NCI-H1417 (cell line): ENCODE measurements at regions not wholly inside any gene's neighbourhood (a gene's known extent, or its start where the extent isn't known, plus 50 kb on each side); places are given as distances from the start of the nearest gene placed in this dataset.

Source experiments
- DNase-seq, 3 experiments: peaks; one replicate each; lab custom pipeline; 2025; lab: John Stamatoyannopoulos, UW

DNA sequence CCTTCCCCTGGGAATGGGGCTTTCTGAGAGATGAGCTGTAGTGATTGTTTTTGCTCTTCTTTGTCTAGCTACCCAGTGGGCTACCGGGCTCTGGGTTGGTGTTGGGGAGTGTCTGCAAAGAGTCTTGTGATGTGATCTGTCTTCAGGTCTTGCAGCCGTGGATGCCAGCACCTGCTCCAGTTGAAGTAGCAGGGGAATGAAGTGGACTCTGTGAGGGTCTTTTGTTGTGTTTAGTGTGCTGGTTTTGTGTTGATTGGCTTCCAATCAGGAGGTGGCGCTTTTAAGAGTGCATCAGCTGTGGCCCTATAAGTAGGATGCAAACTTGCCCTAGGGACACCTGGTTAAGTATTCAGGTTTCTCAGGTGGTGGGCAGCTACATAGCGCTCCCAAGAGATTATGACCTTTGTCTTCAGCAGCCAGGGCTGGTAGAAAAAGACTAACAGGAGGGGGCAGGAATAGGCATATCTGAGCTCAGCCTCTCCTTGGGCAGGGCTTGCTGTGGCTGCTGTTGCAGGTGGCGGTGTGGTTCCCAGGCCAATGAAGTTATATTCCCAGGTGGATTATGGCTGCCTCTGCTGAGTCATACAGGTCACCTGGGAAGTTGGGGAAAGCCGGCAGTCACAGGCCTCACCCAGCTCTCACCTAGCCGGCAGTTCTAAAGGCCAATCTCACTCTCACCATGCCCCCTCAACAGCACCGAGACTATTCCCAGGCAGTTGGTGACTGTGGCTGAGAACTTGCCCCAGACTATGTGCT is 315.7 kb upstream of the C11orf87 start:
- peak in 1 of 3 experiments; percentile 10 for DNase-seq

DNA sequence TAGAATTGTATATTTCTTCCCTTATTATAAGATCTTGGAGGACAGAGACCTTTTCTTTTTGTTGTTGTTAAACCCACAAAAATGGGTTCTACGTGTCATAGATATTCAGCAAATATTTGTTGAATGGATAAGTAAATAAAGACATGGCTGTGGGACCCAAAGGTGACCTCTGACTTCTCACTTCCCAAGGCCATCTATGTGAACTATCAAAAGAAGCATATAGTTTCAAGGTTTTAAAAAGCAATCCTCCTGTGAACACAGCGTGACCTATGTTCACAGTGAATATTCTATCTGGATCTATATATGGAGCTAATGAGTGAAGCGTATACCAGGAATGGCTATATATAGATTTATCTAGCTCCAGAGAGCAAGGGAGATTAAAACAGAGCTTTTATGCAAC is 312.8 kb upstream of the C11orf87 start:
- DNase-seq: no peak

DNA sequence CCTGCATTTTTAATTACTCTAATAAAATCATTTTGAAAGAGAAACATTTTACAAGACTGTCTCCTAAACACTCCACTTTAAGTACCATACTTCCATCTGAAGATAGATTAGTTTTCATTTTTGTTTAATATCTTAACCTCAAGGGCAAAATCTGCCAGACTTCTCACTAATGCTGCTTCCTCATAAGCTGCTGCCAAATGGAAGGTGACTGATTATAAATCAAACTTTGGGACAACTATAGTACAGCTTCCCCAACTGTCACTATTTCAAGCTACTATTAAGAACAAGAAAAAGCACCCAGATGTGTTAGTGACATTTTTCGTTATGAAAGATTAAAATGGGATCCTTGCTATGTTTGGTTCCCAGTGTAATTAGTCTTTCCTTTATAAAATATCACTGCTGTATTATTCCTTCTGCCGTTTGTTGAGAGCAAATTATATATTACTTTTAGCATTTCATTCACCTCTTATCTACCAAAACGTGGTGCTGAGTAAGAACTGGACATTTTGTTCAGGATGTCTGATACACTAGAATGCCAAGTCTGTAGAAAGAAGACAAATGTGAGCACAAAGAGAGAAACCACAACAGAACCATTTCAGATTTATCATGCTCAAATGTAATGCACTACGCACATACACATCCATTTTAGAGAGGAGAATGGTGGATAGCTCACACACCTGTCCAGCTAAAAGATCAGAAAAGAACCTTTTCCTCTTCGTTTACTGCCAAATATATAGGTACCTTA is 312.2 kb upstream of the C11orf87 start:
- no peak for DNase-seq

DNA sequence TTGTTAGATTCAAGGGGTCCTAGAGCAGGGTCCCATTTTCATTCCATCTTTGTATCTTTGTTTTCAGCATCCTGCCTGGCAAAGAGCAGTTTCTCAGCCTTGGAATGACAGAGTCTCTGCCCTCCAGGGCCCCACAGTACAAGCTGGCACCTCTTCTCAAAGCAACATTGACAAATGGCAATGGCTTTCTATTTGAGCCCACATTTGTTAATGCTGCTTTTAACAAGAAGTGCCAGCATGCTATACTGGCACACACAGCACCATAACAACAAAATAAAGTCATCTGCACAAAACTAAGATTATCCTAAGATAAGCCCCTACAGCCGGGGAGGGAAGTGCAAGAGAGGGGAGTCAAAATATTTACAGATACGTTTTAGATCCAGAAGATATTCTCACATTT is 309.7 kb upstream of the C11orf87 start:
- DNase-seq: no peak

DNA sequence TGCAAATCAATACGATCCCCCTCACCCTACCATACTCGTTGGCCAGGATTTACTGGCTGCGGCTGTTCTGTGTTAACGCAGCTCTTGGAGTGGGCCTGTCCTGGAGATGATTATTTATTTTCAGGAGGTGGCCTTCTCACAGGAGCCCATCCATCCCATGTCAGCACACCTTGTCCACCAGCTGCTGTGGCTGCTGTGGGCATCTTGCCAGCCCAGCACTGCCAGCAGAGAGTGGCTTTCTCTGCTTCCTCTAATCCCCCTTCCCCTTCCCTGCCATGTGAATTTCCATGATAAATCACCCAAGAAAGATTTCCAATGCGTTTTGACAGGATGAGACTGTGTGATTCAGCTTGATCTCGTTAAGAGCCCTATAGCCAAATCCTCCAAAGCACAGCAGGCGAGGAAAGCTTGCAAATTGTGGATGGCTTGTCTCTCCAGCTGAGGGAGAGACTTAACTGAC is 309.1 kb upstream of the C11orf87 start:
- DNase-seq: peak; percentile 27 to 74 (median 69)

DNA sequence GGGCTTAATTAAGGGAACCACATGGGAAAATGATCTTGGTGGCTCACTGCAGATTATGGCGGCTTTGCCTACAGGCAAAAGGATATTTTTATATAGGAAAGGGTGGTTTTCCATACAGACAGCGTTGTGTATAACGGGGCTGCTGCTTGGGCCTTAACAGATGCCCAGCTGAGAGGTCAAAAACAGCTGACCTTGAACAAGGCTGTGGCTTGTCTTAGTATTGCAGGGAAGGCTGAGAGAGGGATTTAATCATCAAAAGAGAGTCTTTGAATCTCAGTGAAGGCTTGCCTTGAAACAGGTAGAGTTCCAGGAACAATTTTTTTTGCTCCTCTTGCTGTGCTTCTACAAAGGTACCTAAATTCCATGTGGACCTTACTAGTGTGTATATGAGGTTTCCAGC is 301.6 kb upstream of the C11orf87 start:
- DNase-seq: no peak

DNA sequence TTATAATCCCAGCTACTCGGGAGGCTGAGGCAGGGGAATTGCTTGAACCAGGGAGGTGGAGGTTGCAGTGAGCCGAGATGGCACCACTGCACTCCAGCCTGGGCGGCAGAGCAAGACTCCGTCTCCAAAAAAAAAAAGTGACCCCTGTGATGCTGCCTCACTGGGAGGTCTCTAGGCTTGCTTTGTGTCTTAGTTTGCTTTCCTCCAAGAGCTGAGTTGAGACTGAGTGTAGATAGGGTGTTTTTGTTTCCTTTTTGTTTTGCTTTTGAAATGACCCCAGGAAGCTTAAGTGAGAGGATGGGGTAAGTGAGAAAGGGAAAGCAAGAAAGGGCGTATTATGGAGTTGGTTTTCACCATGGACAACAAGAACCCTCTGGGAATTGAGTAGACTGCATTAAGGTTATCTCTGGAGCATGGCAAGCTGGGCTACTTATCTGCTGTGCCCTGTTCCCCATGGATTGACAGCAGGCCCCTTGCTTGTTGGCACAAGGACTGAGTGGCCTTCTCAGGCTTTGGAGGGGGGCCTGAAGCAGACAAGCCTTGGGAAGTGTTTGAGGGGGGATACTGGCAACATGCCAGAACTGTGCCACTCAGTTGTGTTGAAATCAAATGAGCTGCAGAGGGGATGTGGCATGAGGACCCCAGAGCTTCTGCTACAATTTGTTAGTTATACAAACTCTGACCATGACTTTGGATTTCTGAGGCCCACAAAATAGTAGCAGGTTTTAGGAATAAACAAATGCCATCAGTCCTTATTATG is 300.6 kb upstream of the C11orf87 start:
- peak in 1 of 3 experiments; percentile 8 for DNase-seq

DNA sequence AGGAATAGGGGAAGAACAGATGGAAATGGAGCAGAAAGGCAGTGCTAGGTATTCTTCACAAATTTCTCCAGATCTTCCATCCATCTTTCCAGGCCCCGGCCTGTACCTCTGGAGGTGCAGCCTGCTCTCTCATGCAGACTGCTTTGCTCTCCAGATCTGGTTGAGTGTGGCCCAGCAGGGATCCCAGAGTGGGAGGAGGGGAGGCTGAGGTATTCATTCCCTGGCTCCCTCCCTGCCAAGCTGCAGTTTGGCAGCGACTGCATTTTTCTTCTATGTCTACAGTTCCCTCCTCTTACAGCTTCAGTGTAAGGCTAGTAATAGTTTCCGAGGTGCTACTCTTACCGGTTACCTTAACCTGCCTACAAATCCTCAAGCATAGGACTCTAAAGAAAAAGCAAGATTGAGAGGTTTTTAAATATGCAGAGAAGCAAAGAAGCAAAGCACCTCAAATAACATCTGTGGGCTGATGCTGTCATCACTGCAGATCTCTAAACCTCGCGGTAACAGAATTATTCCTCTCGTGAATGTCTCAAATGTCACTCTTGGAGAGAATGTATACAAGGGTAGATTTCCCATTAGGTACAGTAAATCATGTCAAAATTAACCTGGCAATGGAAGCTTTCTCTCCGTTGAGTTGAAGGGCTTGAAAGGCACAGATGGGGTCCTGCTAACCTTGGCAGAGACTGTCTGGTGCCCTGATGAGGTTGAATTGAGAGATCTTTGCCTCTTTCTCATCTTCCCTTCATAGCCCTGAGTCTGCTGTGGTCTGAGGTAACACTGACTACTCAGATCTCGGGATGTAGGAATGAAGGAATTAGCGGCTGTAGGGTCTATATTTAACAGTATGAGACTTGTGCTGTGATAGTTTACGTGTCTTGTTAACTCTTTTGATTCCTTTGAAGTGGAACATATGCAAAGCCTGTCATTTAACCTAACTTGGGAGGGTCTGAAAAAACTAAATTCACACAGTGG is 297.9 kb upstream of the C11orf87 start:
- DNase-seq: peak in 2 of 3 experiments; percentile 30 to 78

DNA sequence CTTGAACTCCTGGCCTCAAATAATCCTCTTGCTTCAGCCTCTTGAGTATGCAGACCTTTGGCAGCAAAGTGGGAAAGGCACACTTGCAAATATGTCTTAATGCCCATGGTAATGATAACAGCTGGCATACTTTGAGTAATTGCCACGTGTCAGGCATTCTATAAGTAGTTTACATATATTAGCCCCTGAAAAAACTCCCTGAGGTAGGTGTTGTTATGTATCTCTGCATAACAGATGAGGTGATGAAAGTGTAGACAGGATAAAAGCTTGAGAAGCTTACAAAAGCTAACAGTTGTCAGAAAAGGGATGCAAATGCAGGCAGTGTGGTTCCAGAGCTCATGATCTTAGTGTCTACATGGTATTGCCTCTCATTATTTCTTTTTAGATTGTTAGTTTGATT is 291.1 kb upstream of the C11orf87 start:
- DNase-seq: peak in 1 of 3 experiments; percentile 11

DNA sequence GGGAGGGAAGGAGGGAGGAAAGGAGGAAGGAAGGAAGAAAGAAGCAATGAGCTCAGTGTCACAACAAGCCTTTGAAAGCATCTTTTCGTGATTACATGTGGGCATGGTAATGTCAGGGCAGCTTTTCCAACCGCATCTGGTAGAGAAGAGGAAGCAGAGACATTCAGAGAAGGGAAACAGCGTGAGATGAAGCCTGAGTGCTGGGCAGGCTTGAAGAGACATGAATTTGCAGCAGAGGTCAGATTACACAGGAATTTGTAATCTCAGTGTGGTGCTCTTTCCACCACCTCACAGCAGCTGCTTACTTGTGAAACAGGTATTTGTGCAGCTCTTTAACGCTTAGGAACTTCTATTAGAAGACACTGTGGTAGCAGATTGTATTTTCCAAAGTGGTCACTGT is 289.5 kb upstream of the C11orf87 start:
- DNase-seq: peak in 1 of 3 experiments; percentile 51

DNA sequence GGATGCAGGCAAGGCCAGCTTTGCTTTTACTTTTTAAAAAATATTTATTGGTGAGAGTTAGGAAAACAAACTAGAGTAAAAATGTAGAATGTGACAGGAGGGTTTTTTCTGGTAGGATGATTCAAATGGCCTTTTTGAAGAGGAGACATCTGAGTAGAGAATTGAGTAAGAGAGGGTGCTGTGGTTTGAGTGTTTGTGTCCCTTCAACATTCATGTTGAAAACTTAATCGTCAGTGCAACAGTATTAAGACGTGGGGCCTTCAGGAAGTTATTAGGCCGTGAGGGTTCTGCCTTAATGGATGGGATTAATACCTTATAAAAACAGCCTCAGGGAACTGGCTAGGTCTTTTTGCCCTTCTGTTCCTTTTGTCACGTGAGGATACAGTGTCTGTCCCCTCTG is 288.8 kb upstream of the C11orf87 start:
- DNase-seq: peak in 1 of 3 experiments; percentile 29

DNA sequence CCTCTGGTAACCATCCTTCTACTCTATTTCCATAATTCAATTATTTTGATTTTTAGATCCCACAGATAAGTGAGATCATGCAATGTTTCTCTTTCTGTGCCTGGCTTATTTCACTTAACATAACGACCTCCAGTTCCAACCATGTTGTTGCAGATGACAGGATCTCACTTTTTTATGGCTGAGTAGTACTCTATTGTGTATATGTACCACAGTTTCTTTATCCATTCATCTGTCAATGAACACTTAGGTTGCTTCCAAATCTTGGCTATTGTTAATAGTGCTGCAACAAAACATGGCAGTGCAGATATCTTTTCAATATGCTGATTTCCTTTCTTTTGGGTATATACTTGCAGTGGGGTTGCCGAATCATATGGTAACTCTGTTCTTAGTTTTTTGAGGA is 286.4 kb upstream of the C11orf87 start:
- DNase-seq: no peak

DNA sequence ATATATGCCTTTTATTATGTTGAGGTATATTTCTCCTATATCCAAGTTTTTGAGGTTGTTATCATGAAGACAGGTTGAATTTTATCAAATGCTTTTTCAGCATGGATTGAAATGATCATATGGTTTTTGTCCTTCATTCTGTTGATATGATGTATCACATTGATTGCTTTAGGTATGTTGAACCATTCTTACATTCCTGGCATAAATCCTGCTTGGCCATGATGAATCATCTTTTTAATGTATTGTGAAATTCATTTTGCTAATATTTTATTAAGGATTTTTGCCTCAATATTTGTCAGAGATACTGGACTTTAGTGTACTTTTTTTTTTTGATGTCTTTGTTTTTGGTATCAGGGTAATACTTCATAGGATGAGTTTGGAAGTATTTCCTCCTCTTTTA is 283.8 kb upstream of the C11orf87 start:
- DNase-seq: no peak

DNA sequence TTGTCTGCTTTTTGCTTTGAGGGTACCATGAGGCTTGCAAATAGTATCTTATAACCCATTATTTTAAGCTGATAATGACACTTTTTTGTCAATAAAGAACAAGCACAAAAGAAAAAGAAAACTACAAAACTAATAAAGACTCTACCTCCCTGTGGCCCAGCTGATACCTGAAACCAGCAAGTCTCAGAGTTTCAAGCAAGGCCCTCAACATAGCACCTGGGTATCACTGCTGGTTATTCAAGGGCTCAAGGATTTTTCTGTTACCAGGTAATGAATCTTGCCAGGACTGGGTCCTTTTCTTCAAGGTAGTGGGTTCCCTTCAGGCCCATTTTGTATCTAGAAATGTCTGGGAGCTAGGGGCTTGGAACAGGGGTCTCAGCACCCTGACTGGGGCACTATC is 281.6 kb upstream of the C11orf87 start:
- no peak for DNase-seq

DNA sequence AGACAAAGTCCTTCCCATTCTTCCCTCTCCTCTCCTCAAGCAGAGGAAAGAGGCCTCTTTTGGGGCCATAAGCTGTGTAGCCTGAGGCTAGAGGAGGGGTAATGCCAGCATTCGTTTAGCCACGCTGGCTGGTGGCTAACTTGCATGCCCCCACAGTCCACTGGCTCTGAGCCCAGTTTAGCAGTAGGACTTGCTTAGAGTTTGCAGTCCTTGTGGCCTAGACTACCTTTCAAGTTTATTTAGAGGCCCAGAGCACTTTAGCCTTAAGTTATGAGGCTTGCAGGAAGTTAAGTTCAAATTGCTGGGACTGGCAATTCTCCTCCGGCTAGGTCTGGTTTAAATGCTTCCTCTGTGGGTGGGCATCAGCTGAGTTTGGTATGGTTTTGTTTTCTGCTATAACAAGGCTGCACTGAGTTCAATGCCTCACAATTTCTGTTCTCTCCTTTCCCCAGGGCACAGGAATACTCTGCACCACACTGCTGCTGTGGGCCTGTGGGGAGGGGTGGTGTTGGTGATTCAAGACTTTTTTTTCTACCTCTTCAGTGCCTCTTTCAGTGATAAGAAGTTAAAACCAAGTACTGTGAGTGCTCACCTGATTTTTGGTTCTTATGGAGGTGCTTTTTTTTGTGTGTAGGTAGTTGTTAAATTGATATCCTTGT is 281.0 kb upstream of the C11orf87 start:
- no peak for DNase-seq

DNA sequence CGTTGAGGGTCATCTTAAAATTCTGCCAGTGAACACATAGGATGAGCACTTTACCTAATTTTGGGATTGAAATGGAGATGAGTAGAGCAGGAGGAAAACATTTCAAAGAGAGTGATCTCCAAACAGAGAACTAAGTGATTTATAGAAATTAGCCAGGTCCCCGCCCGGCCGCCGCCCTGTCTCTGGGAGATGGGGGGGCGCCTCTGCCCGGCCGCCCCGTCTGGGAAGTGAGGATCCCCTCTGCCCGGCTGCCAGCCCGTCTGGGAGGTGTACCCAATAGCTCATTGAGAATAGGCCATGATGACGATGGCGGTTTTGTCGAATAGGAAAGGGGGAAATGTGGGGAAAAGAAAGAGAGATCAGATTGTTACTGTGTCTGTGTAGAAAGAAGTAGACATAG is 276.7 kb upstream of the C11orf87 start:
- no peak for DNase-seq

DNA sequence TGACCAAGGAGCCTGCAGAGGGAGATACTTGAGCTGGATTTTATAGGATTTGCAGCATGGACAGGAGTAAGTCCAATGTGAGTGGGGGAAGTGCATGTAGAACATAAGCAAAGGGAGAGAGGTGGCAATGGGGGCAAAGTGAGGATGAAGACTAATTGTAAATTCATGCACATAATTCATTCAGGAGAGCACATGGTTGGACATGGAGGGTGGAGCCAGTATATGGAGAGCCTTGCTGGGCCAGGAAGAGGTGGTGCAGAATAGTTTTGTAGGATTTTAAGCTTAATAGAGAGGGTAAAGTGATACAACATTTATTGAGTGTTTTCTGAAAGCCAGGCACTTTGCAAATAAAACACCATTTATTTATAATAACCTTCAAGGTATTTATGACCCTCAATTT is 274.3 kb upstream of the C11orf87 start:
- DNase-seq: no peak

DNA sequence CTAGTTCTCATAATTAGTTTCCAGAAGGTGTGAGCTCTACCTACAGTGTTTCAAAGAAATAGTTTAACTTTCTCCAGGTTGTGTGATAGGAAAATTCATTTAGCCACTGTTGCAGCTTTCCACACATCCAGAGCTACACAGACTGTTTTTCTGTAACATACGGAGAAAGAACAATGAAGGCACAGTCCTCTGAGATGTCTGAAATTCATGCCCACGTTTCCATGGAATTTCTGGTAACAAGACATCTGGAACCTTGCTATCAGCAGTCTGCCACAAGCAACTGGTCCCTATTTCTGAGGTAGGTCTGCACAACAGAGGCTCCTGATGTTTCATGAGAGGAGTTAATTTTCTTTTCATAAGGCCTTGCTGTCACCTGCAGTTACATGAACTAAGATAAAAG is 273.3 kb upstream of the C11orf87 start:
- DNase-seq: no peak

DNA sequence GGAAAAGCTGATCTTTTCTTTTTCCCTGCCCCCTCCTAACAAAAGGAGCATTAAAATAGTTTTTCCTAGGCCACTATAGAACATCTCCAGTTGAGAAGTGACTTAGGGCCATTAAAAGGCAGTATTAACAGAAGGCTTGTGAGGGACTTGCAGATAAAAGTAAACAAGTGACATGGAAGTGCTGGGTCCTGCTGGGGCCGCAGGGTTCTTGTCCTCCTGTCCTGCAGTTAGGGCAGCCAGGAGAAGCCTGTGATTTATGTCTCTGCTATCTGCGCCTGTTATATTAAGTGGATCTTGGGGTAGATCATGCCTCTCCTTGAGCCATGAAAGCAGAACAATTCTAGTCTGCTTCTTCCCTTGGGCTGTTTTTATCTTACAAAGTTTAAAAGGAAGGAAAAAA is 271.4 kb upstream of the C11orf87 start:
- DNase-seq: peak in 2 of 3 experiments; percentile 28 to 48

DNA sequence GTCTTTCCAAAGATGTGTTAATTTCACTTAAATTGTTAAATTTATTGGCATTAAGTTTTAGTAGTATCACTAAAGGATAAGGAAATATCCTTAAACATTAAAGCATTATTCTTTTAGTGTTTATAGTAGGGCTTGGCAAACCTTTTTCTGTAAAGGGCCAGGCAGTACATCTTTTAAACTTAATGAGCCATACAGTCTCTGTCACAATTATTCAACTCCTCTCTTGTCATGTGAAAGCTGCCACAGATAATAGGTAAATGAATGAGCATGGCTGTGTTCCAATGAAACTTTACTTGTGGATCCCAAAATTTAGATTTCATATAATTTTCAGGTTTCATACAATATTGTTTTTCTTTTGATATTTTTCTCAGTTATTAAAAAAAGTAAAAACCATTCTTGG is 268.2 kb upstream of the C11orf87 start:
- DNase-seq: peak in 1 of 3 experiments; percentile 71

DNA sequence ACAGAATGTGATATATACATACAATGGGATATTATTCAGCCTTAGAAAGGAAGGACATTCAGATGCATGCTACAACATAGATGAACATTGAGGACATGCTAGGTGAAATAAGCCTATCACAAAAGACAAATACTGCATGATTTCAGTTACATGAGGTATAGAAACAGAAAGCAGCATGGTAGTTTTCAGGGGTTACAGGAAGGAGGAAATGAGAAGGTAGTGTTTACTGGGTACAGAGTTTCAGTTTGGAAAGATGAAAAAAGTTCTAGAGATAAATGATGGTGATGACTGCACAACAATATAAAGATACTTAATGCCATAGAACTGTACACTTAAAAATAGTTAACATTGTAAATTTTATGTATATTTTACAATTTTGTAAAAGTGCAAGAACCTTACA is 266.7 kb upstream of the C11orf87 start:
- DNase-seq: no peak
